ENCODE measurements at regions not wholly inside any gene's neighbourhood (a gene's known extent, or its start where the extent isn't known, plus 50 kb on each side); places are given as distances from the start of the nearest gene placed in this dataset.

DNA sequence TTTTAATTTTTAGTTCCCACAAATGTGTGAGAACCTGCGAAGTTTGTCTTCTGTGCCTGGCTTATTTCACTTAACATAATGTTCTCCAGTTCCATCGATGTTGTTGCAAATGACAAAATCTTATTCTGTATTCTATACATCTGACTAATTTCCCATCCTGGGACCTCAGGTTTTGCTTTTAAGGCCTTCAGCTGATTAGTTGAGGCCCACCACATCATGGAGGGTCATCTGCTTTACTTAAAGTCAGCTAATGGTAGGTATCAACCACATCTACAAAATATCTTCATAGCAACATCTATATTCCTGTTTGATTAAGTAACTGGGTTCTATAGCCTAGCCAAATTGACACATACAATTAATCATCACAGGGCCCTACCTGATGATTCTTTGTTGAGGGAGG, 534.0 kb downstream of the EFNB2 start:
- TF ChIP-seq POLR2A (IDR thresholded peaks at IDR 0.05): no peak
- TF ChIP-seq, protein P1, sequence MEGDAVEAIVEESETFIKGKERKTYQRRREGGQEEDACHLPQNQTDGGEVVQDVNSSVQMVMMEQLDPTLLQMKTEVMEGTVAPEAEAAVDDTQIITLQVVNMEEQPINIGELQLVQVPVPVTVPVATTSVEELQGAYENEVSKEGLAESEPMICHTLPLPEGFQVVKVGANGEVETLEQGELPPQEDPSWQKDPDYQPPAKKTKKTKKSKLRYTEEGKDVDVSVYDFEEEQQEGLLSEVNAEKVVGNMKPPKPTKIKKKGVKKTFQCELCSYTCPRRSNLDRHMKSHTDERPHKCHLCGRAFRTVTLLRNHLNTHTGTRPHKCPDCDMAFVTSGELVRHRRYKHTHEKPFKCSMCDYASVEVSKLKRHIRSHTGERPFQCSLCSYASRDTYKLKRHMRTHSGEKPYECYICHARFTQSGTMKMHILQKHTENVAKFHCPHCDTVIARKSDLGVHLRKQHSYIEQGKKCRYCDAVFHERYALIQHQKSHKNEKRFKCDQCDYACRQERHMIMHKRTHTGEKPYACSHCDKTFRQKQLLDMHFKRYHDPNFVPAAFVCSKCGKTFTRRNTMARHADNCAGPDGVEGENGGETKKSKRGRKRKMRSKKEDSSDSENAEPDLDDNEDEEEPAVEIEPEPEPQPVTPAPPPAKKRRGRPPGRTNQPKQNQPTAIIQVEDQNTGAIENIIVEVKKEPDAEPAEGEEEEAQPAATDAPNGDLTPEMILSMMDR (IDR thresholded peaks at IDR 0.05): no peak
